GM18507 (cell line): ENCODE measurements at regions not wholly inside any gene's neighbourhood (a gene's known extent, or its start where the extent isn't known, plus 50 kb on each side); places are given as distances from the start of the nearest gene placed in this dataset.
"Not testable (repeated sequence)": the region's sequence is repeated elsewhere in the genome, so short reads cannot be mapped to it uniquely, and the experiment has no call there.

Experiments
- DNase-seq: peaks from one replicate; pipeline ENCODE4 v3.0.0; 2011; ENCODE audit warnings: low read depth; ENCODE audit not compliant: insufficient read length; ENCODE audit errors: extremely low spot score
- FAIRE-seq: peaks from 2 replicates; lab custom pipeline; 2011; peaks lifted over from hg19 to GRCh38; lab: Jason Lieb, UNC

DNA sequence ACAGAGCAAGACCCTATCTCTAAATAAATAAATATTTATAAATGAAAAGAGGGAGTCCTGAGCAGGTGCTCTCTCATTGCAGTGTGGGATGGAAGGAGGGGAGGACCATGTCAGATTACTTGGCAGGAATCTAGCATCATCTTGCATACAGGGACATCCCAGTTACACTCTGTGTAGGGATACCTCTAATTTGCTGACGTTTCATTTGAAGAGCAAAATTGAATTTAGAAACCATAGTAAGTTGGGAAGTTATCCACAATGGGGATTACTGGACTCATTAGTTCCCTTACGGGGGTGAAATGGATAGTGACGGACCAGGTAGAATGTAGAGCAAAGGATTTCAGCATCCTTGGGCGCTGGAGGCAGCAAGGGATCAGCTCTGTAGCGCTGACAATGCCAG lies 52.1 kb downstream of the ARHGEF18 start:
- FAIRE-seq (no peak), DNase-seq (no peak)

DNA sequence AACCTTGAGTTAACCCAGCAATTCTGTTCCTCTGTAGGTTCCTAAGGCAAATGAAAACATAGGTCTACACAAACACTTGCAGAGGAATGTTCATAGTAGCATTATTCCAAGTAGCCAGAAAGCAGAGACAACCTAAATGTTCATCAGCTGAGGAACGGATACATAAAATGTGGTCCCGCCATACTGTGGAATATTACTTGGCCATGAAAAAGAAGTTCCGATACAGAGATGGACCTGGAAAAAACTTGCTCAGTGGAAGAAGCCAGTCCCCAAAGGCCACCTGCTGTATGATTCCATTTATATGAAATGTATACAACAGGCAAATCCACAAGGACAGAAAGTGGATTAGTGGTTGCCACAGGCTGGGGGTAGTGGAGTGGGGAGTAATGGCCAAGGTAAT lies 53.0 kb downstream of the ARHGEF18 start:
- FAIRE-seq (no peak), DNase-seq (no peak)

DNA sequence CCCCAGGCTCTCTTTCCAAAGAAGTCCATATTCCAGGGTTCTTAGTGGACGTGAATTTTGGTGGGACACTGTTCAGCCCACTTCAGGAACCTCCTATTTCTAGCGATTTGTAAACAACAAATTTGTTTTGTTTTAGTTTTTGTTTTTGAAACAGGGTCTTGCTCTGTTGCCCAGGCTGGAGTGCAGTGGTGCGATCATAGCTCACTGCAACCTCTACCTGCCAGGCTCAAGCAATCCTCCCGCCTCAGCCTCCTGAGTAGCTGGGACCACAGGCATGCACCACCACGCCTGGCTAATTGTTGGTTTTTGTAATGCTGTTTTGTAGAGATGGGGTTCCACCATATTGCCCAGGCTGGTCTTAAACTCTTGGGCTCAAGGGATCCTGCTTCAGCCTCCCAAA lies 56.7 kb downstream of the ARHGEF18 start:
- not testable (repeated sequence) for FAIRE-seq, DNase-seq

GRCh38 chr19:7408251-7408650 lies 59.5 kb downstream of the ARHGEF18 start:
- DNase-seq (no peak), FAIRE-seq (peak; percentile 5)

DNA sequence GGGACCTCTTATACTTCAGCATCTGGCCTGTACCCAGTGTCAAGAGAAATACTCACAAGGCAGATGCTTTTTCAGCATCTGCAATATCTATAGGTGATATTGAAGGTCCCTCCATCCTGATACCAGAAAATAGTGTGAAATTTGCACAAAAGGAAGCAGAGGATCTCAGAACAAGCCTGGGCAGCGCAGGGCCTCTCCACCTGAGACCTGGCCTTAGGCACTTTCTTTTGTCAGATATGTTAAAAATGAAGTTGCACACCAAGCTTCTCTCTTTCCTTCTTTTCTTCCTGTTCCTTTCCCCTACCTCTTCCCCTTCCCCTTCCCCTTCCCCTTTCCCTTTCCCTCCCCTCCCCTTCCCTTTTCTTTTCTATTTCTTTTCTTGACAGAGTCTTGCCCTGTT lies 62.2 kb downstream of the ARHGEF18 start:
- FAIRE-seq (no peak), DNase-seq (no peak)

GRCh38 chr19:7413629-7414028 lies 64.9 kb downstream of the ARHGEF18 start:
- DNase-seq (no peak), FAIRE-seq (no peak)

GRCh38 chr19:7415163-7415856 lies 66.6 kb downstream of the ARHGEF18 start:
- no peak for FAIRE-seq
- DNase-seq, result no peak

GRCh38 chr19:7415857-7416371 lies 67.2 kb downstream of the ARHGEF18 start:
- FAIRE-seq (no peak), DNase-seq (no peak)

DNA sequence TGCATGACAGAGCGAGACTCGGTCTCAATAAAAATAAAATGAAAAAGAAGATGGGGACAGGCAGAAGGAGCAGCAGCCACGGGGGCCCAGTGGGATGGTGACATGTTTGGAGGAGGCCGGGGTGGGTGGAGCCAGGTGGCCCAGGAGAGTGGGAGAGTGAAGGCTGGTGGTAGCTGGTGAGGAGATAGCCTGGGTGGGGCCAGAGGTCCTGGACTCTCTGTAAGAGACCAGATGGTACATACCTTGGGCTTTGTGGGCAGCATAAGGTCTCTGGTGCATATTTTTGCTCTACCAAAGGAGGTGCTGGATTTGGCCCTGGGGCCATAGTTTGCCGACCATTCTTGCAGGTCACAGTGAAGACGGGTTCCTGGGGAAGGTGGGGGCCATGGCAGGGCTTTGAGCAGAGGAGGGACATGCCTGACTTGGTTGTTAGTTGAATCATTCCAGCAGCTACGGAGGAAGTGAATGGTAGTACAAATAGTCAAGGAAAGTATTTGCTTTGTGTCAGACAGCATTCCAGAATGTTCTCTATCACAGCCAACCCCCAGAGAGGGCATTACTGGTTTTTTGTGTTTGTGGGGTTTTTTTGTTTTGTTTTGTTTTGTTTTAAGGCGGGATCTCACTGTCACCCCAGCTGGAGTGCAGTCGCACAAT lies 69.1 kb downstream of the ARHGEF18 start:
- no peak for DNase-seq
- no peak for FAIRE-seq

DNA sequence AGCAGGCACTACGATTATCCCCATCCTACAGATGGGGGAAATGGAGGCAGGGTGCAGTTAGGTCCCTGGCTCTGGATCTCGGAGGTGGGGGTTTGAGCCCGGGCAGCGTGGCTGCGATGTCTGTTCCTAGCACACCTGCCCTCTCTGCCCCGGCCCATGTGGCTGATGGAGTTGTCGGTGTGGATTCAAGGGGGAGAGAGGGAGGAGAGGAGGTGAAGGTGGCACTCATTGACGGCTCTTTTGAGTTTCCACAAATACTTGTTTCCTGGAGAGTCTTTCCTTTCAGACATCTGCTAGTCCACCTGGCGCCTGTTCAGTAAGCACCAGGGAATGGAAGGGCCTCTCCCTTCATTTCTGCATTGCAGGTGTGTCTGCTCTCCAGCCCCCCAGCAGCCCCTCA lies 69.9 kb downstream of the ARHGEF18 start:
- FAIRE-seq (no peak), DNase-seq (no peak)

GRCh38 chr19:7419153-7419552 lies 69.7 kb downstream of the PEX11G start:
- no peak for FAIRE-seq

GRCh38 chr19:7419777-7420439 lies 68.9 kb downstream of the PEX11G start:
- DNase-seq (no peak), FAIRE-seq (no peak)

More at GRCh38 chr19:7419153-7419552, 69.7 kb downstream of the PEX11G start:
- DNase-seq, result no peak

GRCh38 chr19:7421941-7422744 lies 66.7 kb downstream of the PEX11G start:
- FAIRE-seq, result no peak
- no peak for DNase-seq
